GM18873 (cell line): ENCODE measurements at regions not wholly inside any gene's neighbourhood (a gene's known extent, or its start where the extent isn't known, plus 50 kb on each side); places are given as distances from the start of the nearest gene placed in this dataset.

Experiments used
- ATAC-seq: cut with Tn5 transposase; IDR thresholded peaks from one replicate; pipeline ENCODE4 v1.9.1; 2021; ENCODE audit warnings: mild to moderate bottlenecking, moderate library complexity, moderate number of reproducible peaks; ENCODE audit not compliant: unreplicated experiment, low FRiP score

- ATAC-seq = no peak
These were observed 455.4 kb downstream of the EBF1 start for GRCh38 chr5:158644301-158644700.

GRCh38 chr5:158643840-158644239, 455.9 kb downstream of the EBF1 start:
- ATAC-seq = no peak

GRCh38 chr5:158642879-158643278, 456.8 kb downstream of the EBF1 start:
- ATAC-seq = no peak

- ATAC-seq = no peak
These were observed 458.7 kb downstream of the EBF1 start for GRCh38 chr5:158641016-158641415.

GRCh38 chr5:158640593-158640980, 459.1 kb downstream of the EBF1 start:
- no peak for ATAC-seq

- ATAC-seq = no peak
These were observed 459.7 kb downstream of the EBF1 start for GRCh38 chr5:158639881-158640592.

GRCh38 chr5:158638396-158638795, 461.3 kb downstream of the EBF1 start:
- ATAC-seq = no peak

GRCh38 chr5:158637039-158637438, 462.7 kb downstream of the EBF1 start:
- no peak for ATAC-seq

- no peak for ATAC-seq
These were observed 464.2 kb downstream of the EBF1 start for GRCh38 chr5:158635565-158635964.

GRCh38 chr5:158634714-158635113, 465.0 kb downstream of the EBF1 start:
- ATAC-seq = no peak

GRCh38 chr5:158629591-158630312, 470.0 kb downstream of the EBF1 start:
- ATAC-seq = no peak

- ATAC-seq = no peak
These were observed 473.0 kb downstream of the EBF1 start for GRCh38 chr5:158626718-158627117.

- ATAC-seq = no peak
These were observed 475.7 kb downstream of the EBF1 start for GRCh38 chr5:158623971-158624370.

GRCh38 chr5:158621391-158621790, 478.3 kb downstream of the EBF1 start:
- ATAC-seq = no peak

GRCh38 chr5:158619083-158619788, 480.5 kb downstream of the EBF1 start:
- ATAC-seq = no peak

GRCh38 chr5:158618256-158618655, 481.5 kb downstream of the EBF1 start:
- ATAC-seq = no peak

GRCh38 chr5:158616707-158617106, 483.0 kb downstream of the EBF1 start:
- no peak for ATAC-seq

GRCh38 chr5:158614951-158615350, 484.8 kb downstream of the EBF1 start:
- ATAC-seq = no peak

GRCh38 chr5:158611581-158611980, 488.1 kb downstream of the EBF1 start:
- no peak for ATAC-seq

- no peak for ATAC-seq
These were observed 489.7 kb downstream of the EBF1 start for GRCh38 chr5:158610051-158610415.

GRCh38 chr5:158609333-158610050, 490.2 kb downstream of the EBF1 start:
- ATAC-seq = no peak
